HL-60 (cell line): ENCODE measurements at regions not wholly inside any gene's neighbourhood (a gene's known extent, or its start where the extent isn't known, plus 50 kb on each side); places are given as distances from the start of the nearest gene placed in this dataset.
"Not testable (repeated sequence)": the region's sequence is repeated elsewhere in the genome, so short reads cannot be mapped to it uniquely, and the experiment has no call there.

Experiments used
- DNase-seq, 2 experiments: peaks; one replicate each; pipeline ENCODE4 v3.0.0-alpha.2; 2010 to 2020; ENCODE audit warnings: low read depth in 1 of 2, low spot score in 1 of 2
- H3K27ac ChIP-seq: fragments of 250-450 bp; sonication (Bioruptor Pico); replicated peaks from 2 replicates; pipeline ENCODE4 v1.5.1; 2020; ENCODE audit warnings: mild to moderate bottlenecking, moderate library complexity
- H3K27me3 ChIP-seq: fragments of 250-450 bp; sonication (Bioruptor Pico); 2 replicates; pipeline ENCODE4 v1.5.1; 2021; ENCODE audit warnings: mild to moderate bottlenecking, moderate library complexity; ENCODE audit not compliant: insufficient read depth, poor library complexity, severe bottlenecking
- H3K4me3 ChIP-seq: replicated peaks from 2 replicates; pipeline ENCODE4 v1.5.1; 2011; ENCODE audit warnings: mild to moderate bottlenecking, control low read depth, low read length; ENCODE audit not compliant: insufficient read depth
- CTCF ChIP-seq: IDR thresholded peaks from one replicate; pipeline ENCODE4 v1.5.1; 2011; ENCODE audit warnings: low read length, control low read depth, inconsistent platforms; ENCODE audit not compliant: insufficient read depth
- GABPA ChIP-seq: IDR thresholded peaks from 2 replicates; pipeline ENCODE4 v1.6.1; 2012; ENCODE audit warnings: low read depth
- POLR2AphosphoS5 ChIP-seq: IDR thresholded peaks from 2 replicates; pipeline ENCODE4 v1.6.1; 2012; ENCODE audit warnings: low read depth
- REST ChIP-seq: IDR thresholded peaks from 2 replicates; pipeline ENCODE4 v1.6.1; 2012; ENCODE audit warnings: low read depth; ENCODE audit not compliant: insufficient replicate concordance
- SPI1 ChIP-seq: IDR thresholded peaks from 2 replicates; pipeline ENCODE4 v1.6.1; 2012; ENCODE audit warnings: low read depth, mild to moderate bottlenecking, borderline replicate concordance

- not testable (repeated sequence) for H3K27me3 ChIP-seq, H3K4me3 ChIP-seq, H3K27ac ChIP-seq, DNase-seq
Measured at GRCh38 chr2:187610450-187610849, 56.2 kb upstream of the TFPI start.

GRCh38 chr2:187612857-187613256 is 58.6 kb upstream of the TFPI start:
- H3K27me3 ChIP-seq = no peaks in the 10 kb centered on the region
- TF ChIP-seq CTCF = no peak
- TF ChIP-seq GABPA = no peak
- no peak for TF ChIP-seq SPI1
- TF ChIP-seq POLR2AphosphoS5 = no peak
- no peak for TF ChIP-seq REST
- no peak overlapping the region for H3K4me3 ChIP-seq
- no peak for DNase-seq
- H3K27ac ChIP-seq = no peak overlapping the region

- Histone ChIP-seq H3K27ac (no peak overlapping the region), H3K4me3 (no peak overlapping the region), H3K27me3 (no peaks in the 10 kb centered on the region)
- no peak for DNase-seq
- no peak for TF ChIP-seq CTCF
- no peak for TF ChIP-seq REST
- no peak for TF ChIP-seq GABPA
- TF ChIP-seq POLR2AphosphoS5 = no peak
Measured at GRCh38 chr2:187614756-187615155, 60.5 kb upstream of the TFPI start.

- TF ChIP-seq CTCF (no peak), REST (no peak), POLR2AphosphoS5 (no peak), SPI1 (no peak), GABPA (no peak)
- Histone ChIP-seq H3K4me3 (no peak overlapping the region), H3K27ac (no peak overlapping the region), H3K27me3 (no peaks in the 10 kb centered on the region)
- no peak for DNase-seq
Measured at GRCh38 chr2:187615364-187615763, 61.1 kb upstream of the TFPI start.
